Activated CD4-positive, alpha-beta T cell treated with anti-CD3 and anti-CD28 coated beads for 48 hours (primary cell): ENCODE measurements at regions not wholly inside any gene's neighbourhood (a gene's known extent, or its start where the extent isn't known, plus 50 kb on each side); places are given as distances from the start of the nearest gene placed in this dataset.
A peak's percentile ranks its signal among the peaks of the same experiment; 100 is the strongest.

Source experiments
- DNase-seq: peaks from one replicate; pipeline ENCODE4 v3.0.0-alpha.2; 2020

GRCh38 chr2:164155558-164155957 lies 419.8 kb upstream of the FIGN start:
- DNase-seq = no peak

DNA sequence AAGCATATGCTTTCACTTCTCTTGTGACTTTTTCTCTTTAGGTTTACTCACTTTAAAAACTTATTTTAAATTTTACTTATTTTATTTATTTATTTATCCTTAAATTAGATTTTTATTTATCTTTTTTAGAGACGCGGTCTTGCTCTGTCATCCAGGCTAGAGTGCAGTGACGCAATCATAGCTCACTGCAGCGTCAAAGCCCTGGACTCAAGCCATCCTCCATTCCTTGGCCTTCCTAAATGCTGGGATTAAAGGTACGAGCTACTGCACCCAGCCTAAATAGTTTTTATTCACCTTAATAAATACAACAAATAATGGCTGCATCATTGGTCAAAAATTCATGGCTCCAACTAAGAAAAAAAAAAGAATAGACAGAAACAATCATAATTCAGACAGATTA lies 415.7 kb upstream of the FIGN start:
- no peak for DNase-seq

DNA sequence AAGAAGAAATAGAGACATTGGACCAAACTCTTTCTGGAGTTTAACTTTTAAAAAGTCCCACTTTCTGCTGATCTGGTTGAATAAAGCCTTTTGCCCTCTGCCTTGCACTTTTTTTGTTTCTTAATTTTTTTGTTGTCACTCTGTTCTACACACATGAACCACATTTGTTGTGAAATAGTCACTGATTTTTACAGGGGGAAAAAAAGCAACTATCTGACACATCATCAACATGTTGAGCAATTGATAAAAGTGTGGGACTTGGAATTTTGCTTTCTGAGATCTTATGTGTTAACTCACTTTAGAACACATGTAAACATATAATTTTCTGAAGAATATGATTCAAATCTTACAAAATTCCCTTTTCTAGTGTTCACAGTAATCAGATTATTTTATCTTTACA lies 414.8 kb upstream of the FIGN start:
- DNase-seq = no peak

DNA sequence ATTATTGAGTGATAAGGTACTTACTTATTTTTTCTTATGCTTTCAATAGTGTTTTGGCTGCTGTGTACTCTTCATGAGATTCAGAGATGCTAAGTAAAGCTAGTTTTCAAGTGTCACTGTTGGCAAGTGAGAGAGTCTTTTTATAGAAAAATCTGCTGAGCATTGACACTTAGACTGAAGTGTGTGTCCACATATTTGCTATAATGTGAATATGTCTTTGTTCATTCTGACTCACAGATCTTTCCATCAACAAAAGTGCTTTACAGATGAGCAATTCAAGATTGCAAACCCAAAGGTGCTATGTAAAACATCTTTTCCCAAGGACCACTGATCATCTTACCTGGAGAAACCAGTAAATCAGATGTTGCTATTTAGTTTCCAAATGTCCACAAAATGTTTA lies 410.6 kb upstream of the FIGN start:
- DNase-seq = no peak

GRCh38 chr2:164145093-164145987 lies 409.5 kb upstream of the FIGN start:
- DNase-seq = no peak

DNA sequence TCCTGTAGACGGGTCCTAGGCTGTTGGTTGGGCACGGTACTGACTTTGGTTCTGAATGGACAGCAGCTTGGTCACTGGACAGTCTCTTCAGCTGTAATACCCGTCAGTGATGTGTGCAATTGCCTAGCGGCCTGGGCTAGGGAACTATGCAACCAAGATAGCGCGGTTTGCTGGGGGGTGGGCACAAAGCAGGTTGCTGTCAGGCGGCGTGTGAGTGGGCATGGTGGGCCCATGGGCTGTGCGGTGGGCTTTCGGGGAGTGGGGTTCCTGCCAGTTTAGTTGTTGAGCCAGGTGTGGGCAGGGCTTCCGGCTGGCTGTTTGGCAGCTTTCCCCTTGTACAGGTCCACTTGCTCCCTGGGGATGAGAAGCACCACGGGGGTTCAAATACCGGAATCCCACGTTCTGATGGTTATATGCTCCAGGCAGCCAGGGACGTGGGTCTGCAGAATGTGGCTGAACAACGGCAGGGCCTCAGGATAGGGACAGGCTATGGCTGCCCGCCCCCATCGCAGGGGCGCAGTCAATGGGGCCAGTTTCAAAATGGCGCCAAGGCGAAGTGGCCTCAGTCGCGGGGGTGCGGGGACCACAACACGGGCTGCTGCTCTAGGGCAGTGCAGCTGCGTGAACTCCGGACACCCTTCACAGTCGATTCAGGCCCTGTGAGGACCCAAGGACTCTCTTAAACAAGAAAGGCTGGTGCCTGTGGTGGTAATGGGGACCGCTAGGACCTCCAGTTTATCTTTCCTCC lies 407.5 kb upstream of the FIGN start:
- peak; percentile 2 for DNase-seq

DNA sequence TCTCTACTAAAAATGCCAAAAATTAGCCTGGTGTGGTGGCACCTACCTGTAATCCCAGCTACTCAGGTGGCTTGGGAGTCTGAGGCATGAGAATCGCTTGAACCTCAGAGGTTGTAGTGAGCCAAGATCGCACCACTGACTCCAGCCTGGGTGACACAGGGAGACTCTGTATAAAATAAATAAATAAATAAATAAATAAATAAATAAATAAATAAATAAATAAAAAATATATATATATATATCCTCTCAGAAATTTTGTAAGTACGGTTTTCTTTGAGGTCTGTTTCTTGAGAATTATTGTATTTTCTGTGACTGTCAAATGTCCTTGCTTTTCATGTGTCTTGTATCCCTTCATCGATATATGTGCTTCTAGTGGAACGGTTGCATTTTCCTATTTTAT lies 406.9 kb upstream of the FIGN start:
- DNase-seq = no peak

DNA sequence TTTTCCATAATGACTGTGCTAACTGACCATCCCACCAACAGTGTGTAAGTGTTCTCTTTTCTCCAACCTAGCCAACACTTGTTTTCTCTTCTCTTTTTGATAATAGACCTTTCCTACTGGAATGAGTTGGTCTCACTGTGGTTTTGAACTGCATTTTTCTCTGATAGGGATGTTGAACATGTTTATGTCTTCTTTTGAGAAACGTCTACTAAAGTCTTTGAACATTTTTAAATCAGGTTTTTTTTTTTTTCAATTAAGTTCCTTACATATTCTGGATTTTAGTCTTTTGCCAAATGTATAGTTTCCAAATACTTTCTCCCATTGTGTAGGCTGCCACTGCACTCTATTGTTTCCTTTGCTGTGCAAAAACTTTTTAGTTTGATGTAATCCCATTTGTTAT lies 405.5 kb upstream of the FIGN start:
- DNase-seq = no peak

GRCh38 chr2:164138750-164139149 lies 402.9 kb upstream of the FIGN start:
- DNase-seq = no peak

- DNase-seq = no peak
Measured at GRCh38 chr2:164134336-164134735, 398.5 kb upstream of the FIGN start.

- no peak for DNase-seq
Measured at GRCh38 chr2:164127971-164128527, 392.2 kb upstream of the FIGN start.

GRCh38 chr2:164126960-164127660 lies 391.3 kb upstream of the FIGN start:
- DNase-seq = no peak

GRCh38 chr2:164115806-164116205 lies 380.0 kb upstream of the FIGN start:
- no peak for DNase-seq

GRCh38 chr2:164114937-164115336 lies 379.1 kb upstream of the FIGN start:
- no peak for DNase-seq

DNA sequence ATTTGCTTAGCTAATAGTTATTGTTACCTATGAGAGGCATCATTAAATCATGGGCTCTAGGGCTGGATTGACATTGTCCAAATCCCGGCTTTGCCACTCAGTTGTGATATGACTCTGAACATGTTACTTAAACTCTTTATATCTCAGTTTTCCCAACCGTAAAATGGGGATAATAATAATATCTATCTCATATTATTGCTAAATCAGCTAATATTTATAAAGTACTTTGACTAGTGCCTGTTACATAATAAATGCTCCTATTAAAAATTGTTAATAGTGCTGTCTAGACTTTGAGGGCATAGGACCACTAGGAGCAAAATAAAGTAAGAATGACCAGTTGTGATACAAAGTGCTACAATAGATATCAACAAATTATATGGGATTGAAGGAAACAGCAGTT lies 376.3 kb upstream of the FIGN start:
- no peak for DNase-seq

DNA sequence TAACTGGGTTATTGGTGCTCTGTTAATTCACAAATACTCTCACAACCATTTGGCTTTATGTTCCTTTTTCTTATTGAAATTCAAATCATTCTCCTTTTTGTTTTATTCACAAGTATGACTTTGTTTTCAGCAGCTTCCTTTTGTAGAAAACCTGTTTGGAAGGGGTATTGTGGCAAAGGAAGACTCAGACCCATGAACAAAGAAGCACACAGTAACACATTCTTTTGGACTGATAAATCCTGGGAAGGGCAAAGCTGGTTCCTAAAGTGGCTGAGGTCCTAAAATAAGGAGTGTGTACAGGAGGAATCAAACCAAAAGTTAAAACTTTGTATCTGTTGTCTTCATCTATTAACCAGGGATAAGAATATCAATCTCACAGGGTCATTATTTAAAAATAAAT lies 374.7 kb upstream of the FIGN start:
- no peak for DNase-seq

DNA sequence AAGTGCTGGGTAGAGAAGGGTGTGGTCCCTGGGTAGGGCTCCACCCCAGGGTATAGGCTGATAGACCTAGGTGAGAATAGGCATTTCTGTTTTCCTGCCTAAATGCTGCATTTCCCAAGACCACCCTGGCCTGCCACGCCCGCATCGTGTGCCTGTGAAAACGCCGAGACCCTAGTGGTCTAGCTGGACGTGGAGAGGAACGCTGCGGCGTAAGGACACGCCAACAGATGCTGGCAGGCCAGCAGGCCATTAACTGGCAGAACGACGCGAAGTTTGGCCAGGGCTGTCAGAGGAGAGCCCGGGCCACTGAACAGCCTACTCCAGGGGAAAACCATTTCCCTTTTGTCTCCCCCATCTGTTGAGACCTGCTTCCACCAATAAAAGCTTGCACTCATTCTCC lies 373.2 kb upstream of the FIGN start:
- no peak for DNase-seq

- DNase-seq = no peak
Measured at GRCh38 chr2:164103271-164103670, 367.5 kb upstream of the FIGN start.

GRCh38 chr2:164102366-164102765 lies 366.6 kb upstream of the FIGN start:
- no peak for DNase-seq

DNA sequence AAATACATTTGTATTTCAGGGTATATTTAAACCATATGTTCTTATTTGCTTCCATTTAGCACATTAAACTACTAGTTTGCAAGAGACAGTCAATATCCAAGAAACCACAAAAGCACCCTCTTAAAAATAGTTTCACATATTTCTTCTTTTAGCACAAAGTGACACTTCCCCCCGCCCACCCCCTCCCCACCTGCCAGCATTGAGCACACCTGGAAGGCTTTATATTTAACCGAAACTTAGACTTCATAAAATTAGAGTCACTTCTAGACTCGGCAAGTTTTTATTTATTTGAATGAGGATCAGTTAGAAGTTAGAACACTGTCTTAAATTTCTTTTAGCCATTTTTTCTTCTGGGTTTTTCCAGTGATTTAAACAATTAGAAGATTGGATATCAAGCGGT lies 355.9 kb upstream of the FIGN start:
- no peak for DNase-seq

GRCh38 chr2:164090533-164090932 lies 354.7 kb upstream of the FIGN start:
- DNase-seq = no peak

GRCh38 chr2:164084066-164084465 lies 348.3 kb upstream of the FIGN start:
- DNase-seq = no peak

DNA sequence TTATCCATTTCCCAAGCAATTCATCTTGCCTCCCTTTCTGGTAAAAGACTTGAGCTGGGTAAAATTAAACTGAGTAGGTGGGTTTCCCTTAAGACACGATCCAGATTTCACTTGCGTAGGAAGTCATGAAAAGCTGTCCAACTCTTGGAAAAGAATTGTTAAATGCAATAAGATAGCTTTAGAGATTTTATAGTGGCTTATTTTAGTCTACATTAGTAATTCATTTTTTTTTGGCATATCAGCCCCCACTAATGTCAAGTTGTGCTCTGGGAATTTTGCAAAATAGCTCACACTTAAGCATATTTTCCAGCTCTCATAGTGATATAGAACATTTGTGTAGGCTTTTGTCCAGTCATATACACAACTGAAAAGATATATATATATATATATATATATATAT lies 344.7 kb upstream of the FIGN start:
- no peak for DNase-seq
